Body of pancreas (tissue), 4 donors: ENCODE measurements at regions not wholly inside any gene's neighbourhood (a gene's known extent, or its start where the extent isn't known, plus 50 kb on each side); places are given as distances from the start of the nearest gene placed in this dataset.

Experiments used
- ATAC-seq: fragments of 150-250 bp; one replicate; pipeline ENCODE4 v1.9.1; 2016
- DNase-seq, 4 donors: peaks; one replicate each; pipeline ENCODE4 v3.0.0-alpha.2; 2019
- H3K27ac ChIP-seq, 4 donors: fragments of 200-600 bp; sonication (generic); 1 replicate in 3 of 4; 2 replicates in 1 of 4; pipeline versions ENCODE4 v1.5.1 to v1.6.1; 2016 to 2019; ENCODE audit warnings: mild to moderate bottlenecking in 1 of 4, mixed read lengths in 1 of 4, moderate library complexity in 1 of 4
- H3K27me3 ChIP-seq, 2 donors: fragments of 200-600 bp; sonication (generic); one replicate each; pipeline ENCODE4 v1.6.0; 2016; ENCODE audit warnings: mild to moderate bottlenecking in 1 of 2
- H3K36me3 ChIP-seq, 2 donors: fragments of 200-600 bp; sonication (generic); replicated peaks in 1 of 2; 2 replicates each; pipeline ENCODE4 v1.5.1; 2016; ENCODE audit warnings: low read depth in 2 of 2; ENCODE audit not compliant: insufficient read depth in 1 of 2
- H3K4me1 ChIP-seq: fragments of 200-600 bp; sonication (generic); one replicate; pipeline ENCODE4 v1.6.0; 2016
- H3K4me3 ChIP-seq, 2 donors: fragments of 200-600 bp; sonication (generic); 1 replicate in 1 of 2; 2 replicates in 1 of 2; pipeline ENCODE4 v1.5.1; 2016 to 2019
- H3K9me3 ChIP-seq, 3 donors: fragments of 200-600 bp; sonication (generic); 1 replicate in 2 of 3; 2 replicates in 1 of 3; pipeline ENCODE4 v1.5.1; 2016
- POLR2A ChIP-seq, 3 donors: fragments of 450-650 bp; IDR thresholded peaks; one replicate each; pipeline ENCODE4 v1.6.1; 2016; ENCODE audit warnings: antibody characterized with exemption in 3 of 3, mild to moderate bottlenecking in 2 of 3
- WGBS, 2 donors: methylation state at CpG; one replicate each; pipeline ENCODE4 v1.1.5; 2017; 5-methylcytosine and 5-hydroxymethylcytosine counted together
- intact Hi-C: fragments of 100-400 bp; cut with DNase I; formaldehyde crosslinking; loops from one replicate; pipeline ENCODE4 v1.15.1; 2023
- TF ChIP-seq, protein P1 (sequence below), 7 experiments: fragments of 450-650 bp in 4 of 7; fragments of 200-600 bp in 3 of 7; sonication (generic) in 3 of 7; IDR thresholded peaks; one replicate each; pipeline ENCODE4 v1.5.1; 2016 to 2019; ENCODE audit warnings: antibody characterized with exemption in 7 of 7

DNA sequence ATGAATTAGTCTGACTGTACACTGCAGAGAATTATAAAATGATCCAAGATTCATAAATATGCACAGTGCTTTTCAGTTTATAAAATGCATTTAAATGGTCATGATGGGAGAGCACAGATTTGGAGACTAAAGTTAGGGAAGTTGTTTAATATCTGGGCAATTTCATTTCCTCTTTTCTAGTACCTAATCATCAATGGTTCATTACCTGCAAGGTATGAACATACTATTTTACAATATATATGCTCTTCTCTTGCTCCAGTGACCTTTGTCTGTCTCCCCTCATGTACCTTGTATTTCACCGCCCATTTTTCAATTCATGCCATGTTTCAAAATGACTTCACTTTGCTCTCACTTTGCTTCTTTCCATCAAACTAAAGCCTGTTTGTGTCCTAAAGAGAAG, 114.5 kb downstream of the SUCNR1 start:
- Histone ChIP-seq H3K4me3 (no peak overlapping the region), H3K9me3 (no peaks in the 10 kb centered on the region), H3K4me1 (no peaks in the 10 kb centered on the region), H3K27me3 (no peaks in the 10 kb centered on the region), H3K36me3 (no peaks in the 10 kb centered on the region), H3K27ac (no peak overlapping the region)
- DNase-seq, result no peak
- ATAC-seq, result no peak
- 95 to 100% methylated on average over 1 of the region's 1 CpG for WGBS, 2 donors
- TF ChIP-seq, protein P1, sequence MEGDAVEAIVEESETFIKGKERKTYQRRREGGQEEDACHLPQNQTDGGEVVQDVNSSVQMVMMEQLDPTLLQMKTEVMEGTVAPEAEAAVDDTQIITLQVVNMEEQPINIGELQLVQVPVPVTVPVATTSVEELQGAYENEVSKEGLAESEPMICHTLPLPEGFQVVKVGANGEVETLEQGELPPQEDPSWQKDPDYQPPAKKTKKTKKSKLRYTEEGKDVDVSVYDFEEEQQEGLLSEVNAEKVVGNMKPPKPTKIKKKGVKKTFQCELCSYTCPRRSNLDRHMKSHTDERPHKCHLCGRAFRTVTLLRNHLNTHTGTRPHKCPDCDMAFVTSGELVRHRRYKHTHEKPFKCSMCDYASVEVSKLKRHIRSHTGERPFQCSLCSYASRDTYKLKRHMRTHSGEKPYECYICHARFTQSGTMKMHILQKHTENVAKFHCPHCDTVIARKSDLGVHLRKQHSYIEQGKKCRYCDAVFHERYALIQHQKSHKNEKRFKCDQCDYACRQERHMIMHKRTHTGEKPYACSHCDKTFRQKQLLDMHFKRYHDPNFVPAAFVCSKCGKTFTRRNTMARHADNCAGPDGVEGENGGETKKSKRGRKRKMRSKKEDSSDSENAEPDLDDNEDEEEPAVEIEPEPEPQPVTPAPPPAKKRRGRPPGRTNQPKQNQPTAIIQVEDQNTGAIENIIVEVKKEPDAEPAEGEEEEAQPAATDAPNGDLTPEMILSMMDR (IDR thresholded peaks at IDR 0.05), result no peak
- no peak for TF ChIP-seq POLR2A (IDR thresholded peaks at IDR 0.05)
- intact Hi-C loops, result no loop called here

DNA sequence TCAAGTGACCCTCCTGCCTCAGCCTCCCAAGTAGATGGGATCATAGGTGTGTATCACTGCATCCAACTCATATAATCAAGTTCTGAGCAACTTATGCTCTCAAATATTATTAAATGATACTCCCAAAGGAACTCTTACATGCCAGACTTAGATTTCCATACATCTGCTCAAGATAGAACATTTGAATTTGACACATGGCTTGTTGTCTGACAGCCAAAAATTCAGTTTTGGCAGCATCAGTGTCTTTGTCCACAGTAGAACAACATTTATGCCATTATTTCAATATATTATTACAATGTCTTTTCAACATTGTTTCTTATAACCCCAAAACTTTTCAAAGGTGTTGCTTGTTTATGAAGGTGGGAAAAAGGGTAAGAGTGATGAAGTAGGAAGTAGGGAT, 116.2 kb downstream of the SUCNR1 start:
- intact Hi-C loops, result no loop called here
- H3K9me3 ChIP-seq, result no peaks in the 10 kb centered on the region
- H3K4me1 ChIP-seq, result no peaks in the 10 kb centered on the region

DNA sequence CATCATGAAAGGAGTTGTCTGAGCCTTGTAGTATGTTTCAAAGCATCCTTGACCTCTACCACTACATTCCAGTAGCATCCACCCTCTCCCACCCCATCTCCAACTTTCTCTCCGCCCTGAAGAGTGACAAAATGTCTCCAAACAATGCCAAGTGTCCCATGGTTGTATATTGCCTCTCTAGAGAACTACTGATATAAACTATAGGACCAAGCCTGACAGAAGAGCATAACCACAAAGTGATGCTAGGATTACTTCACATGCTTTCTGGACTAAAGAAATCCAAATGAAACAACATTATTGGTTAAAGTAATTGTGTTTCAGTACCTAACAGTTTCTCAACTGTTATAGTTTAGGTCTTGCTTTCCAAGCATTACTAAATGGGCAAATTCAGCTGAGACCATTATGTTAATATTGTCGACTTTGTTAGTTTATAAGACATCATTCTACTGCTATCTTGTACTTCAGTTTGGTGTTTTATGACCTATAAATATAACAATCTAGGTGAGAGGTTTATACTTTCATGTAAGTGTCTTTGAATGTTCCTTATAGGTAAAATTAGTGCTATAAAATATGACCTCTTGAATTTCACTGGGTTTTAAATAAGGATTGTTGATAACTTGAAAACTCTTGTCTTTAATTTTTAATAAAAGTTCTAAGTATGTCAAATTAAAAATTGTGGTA, 117.4 kb downstream of the SUCNR1 start:
- Histone ChIP-seq H3K4me1 (no peaks in the 10 kb centered on the region), H3K27me3 (no peaks in the 10 kb centered on the region), H3K36me3 (no peaks in the 10 kb centered on the region), H3K27ac (no peak overlapping the region), H3K9me3 (no peaks in the 10 kb centered on the region), H3K4me3 (no peak overlapping the region)
- intact Hi-C loops, result no loop called here
- DNase-seq, result no peak
- no peak for ATAC-seq
- no peak for TF ChIP-seq POLR2A (IDR thresholded peaks at IDR 0.05)
- TF ChIP-seq, protein P1 (IDR thresholded peaks at IDR 0.05), result no peak
- WGBS, 2 donors, result 37 to 75% methylated on average over 2 of the region's 2 CpGs

More for the DNA sequence above, 116.2 kb downstream of the SUCNR1 start:
- no peak overlapping the region for H3K27ac ChIP-seq
- no peak for ATAC-seq
- H3K4me3 ChIP-seq, result no peak overlapping the region
- no peak for DNase-seq
- no peak for TF ChIP-seq POLR2A (IDR thresholded peaks at IDR 0.05)
- TF ChIP-seq, protein P1 (IDR thresholded peaks at IDR 0.05), result no peak
- H3K27me3 ChIP-seq, result no peaks in the 10 kb centered on the region
- H3K36me3 ChIP-seq, result no peaks in the 10 kb centered on the region

DNA sequence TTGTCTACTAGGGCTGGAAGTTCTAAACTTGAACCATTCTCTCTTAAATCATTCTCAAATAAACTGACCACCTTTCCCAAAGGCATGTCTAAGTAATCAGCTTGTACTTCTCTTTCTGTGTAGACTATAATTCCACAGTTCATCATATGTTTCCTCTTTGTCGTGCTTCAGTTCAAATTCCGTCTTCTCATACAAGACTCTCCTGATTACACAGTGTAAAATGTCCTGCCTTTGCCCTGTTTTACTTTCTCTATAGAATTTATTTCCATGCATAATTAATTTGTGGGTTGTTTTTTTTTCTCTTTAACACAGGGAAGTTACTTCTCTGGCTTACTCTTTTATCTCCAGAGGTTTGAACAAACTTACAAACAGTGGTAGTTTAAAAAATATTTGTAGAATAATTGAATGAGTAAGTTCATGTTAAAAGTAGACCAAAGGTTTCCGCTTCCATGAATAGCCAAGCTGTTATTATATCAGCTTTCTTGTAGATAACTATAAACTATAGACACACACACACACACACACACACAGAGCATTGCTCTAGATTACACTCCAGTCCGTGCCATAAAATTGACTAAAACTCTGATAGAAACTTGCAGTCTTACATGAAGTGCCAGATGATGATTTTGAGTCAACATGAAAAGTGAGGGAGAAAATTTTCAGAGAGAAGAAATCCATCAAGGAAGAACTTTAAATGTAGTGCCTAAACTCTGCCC, 119.0 kb downstream of the SUCNR1 start:
- no peak overlapping the region for H3K27ac ChIP-seq
- H3K4me3 ChIP-seq, result no peak overlapping the region
- H3K36me3 ChIP-seq, result no peaks in the 10 kb centered on the region
- H3K4me1 ChIP-seq, result no peaks in the 10 kb centered on the region
- no peak for TF ChIP-seq POLR2A (IDR thresholded peaks at IDR 0.05)
- TF ChIP-seq, protein P1 (IDR thresholded peaks at IDR 0.05), result no peak
- no peak for DNase-seq
- intact Hi-C loops, result no loop called here
- no peaks in the 10 kb centered on the region for H3K9me3 ChIP-seq
- ATAC-seq, result no peak
- no peaks in the 10 kb centered on the region for H3K27me3 ChIP-seq
- WGBS, 2 donors, result 69 to 80% methylated on average over 4 of the region's 4 CpGs

DNA sequence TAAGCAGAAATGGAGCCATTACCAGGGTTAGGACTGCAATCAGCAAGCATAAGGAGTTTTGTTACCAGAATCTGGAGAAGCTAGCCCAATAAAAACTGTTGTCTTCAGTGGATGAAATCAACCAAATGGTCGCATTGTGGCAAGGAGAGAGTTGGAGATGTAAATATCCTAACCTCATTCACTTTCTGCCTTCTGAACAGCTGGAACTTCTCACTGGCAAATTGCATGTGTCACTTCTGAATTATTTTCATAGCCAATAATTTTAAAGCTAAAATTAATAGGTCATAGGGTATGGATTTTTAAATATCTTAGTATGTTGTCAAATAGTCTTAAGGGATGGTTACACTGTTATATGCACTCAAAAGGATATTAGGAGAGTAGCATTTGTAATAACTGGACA, 121.6 kb downstream of the SUCNR1 start:
- intact Hi-C loops, result no loop called here
- Histone ChIP-seq H3K36me3 (no peaks in the 10 kb centered on the region), H3K27ac (no peak overlapping the region), H3K4me1 (no peaks in the 10 kb centered on the region), H3K27me3 (no peaks in the 10 kb centered on the region), H3K9me3 (no peaks in the 10 kb centered on the region), H3K4me3 (no peak overlapping the region)
- no peak for ATAC-seq
- TF ChIP-seq, protein P1 (IDR thresholded peaks at IDR 0.05), result no peak
- no peak for TF ChIP-seq POLR2A (IDR thresholded peaks at IDR 0.05)
- 82 to 87% methylated on average over 1 of the region's 1 CpG for WGBS, 2 donors
- DNase-seq, result no peak
